Trophoblast cell (in vitro differentiated cells and primary cell): ENCODE measurements at regions not wholly inside any gene's neighbourhood (a gene's known extent, or its start where the extent isn't known, plus 50 kb on each side); places are given as distances from the start of the nearest gene placed in this dataset.

Source experiments
- DNase-seq, 2 donors: peaks; one replicate each; pipeline ENCODE4 v3.0.0-alpha.2; 2016
- H2AFZ ChIP-seq: 2 replicates; pipeline ENCODE4 v1.6.1; 2013; ENCODE audit warnings: low read length, moderate library complexity, mild to moderate bottlenecking; ENCODE audit not compliant: insufficient read depth, poor library complexity
- H2AK5ac ChIP-seq: 2 replicates; pipeline ENCODE4 v1.6.1; 2013; ENCODE audit warnings: mild to moderate bottlenecking, low read length
- H2BK120ac ChIP-seq: 2 replicates; pipeline ENCODE4 v1.6.1; 2013; ENCODE audit warnings: low read length, mild to moderate bottlenecking, moderate library complexity; ENCODE audit not compliant: insufficient read depth, poor library complexity
- H2BK12ac ChIP-seq: 2 replicates; pipeline ENCODE4 v1.6.1; 2013; ENCODE audit warnings: mild to moderate bottlenecking, low read length, moderate library complexity
- H2BK5ac ChIP-seq: 2 replicates; pipeline ENCODE4 v1.6.1; 2013; ENCODE audit warnings: low read length, low read depth, moderate library complexity, mild to moderate bottlenecking; ENCODE audit not compliant: poor library complexity
- H3K14ac ChIP-seq: 2 replicates; pipeline ENCODE4 v1.6.1; 2013; ENCODE audit warnings: mild to moderate bottlenecking, low read length
- H3K18ac ChIP-seq: 2 replicates; pipeline ENCODE4 v1.6.1; 2013; ENCODE audit warnings: mild to moderate bottlenecking, low read length
- H3K23ac ChIP-seq: 2 replicates; pipeline ENCODE4 v1.6.1; 2013; ENCODE audit warnings: low read length
- H3K27ac ChIP-seq: 2 replicates; pipeline ENCODE4 v1.5.1; 2013; ENCODE audit warnings: low read depth, mild to moderate bottlenecking, inconsistent platforms, low read length, moderate library complexity
- H3K27me3 ChIP-seq: 2 replicates; pipeline ENCODE4 v1.6.1; 2013; ENCODE audit warnings: inconsistent platforms, mild to moderate bottlenecking, low read length, moderate library complexity; ENCODE audit not compliant: insufficient read depth
- H3K36me3 ChIP-seq, 2 experiments: 1 replicate in 1 of 2; 2 replicates in 1 of 2; pipeline ENCODE4 v1.6.1; 2013; ENCODE audit warnings: low read length in 2 of 2, mild to moderate bottlenecking in 2 of 2, moderate library complexity in 1 of 2; ENCODE audit not compliant: insufficient read depth in 2 of 2, control insufficient read depth in 1 of 2
- H3K4ac ChIP-seq: 2 replicates; pipeline ENCODE4 v1.6.1; 2013; ENCODE audit warnings: low read depth, mild to moderate bottlenecking, low read length, moderate library complexity
- H3K4me1 ChIP-seq, 2 experiments: 1 replicate in 1 of 2; 2 replicates in 1 of 2; pipeline ENCODE4 v1.6.1; 2013; ENCODE audit warnings: low read length in 2 of 2, mild to moderate bottlenecking in 2 of 2, moderate library complexity in 1 of 2; ENCODE audit not compliant: insufficient read depth in 2 of 2, control insufficient read depth in 1 of 2
- H3K4me2 ChIP-seq: 2 replicates; pipeline ENCODE4 v1.6.1; 2013; ENCODE audit warnings: inconsistent platforms, mild to moderate bottlenecking, low read length, moderate library complexity
- H3K4me3 ChIP-seq: 2 replicates; pipeline ENCODE4 v1.5.1; 2013; ENCODE audit warnings: mild to moderate bottlenecking, low read depth, low read length, inconsistent platforms
- H3K79me1 ChIP-seq: one replicate; pipeline ENCODE4 v1.6.1; 2013; ENCODE audit warnings: low read length
- H3K79me2 ChIP-seq: 2 replicates; pipeline ENCODE4 v1.6.1; 2013; ENCODE audit warnings: low read length, mild to moderate bottlenecking; ENCODE audit not compliant: control insufficient read depth, insufficient read depth, poor library complexity
- H3K9ac ChIP-seq: 2 replicates; pipeline ENCODE4 v1.6.1; 2013; ENCODE audit warnings: mild to moderate bottlenecking, low read length
- H3K9me3 ChIP-seq: 2 replicates; pipeline ENCODE4 v1.6.1; 2013; ENCODE audit warnings: low read depth, mild to moderate bottlenecking, control low read depth, inconsistent platforms, low read length; ENCODE audit not compliant: insufficient read depth
- H4K12ac ChIP-seq: 2 replicates; pipeline ENCODE4 v1.6.1; 2013; ENCODE audit warnings: low read depth, mild to moderate bottlenecking, low read length, moderate library complexity
- H4K8ac ChIP-seq: 2 replicates; pipeline ENCODE4 v1.6.1; 2013; ENCODE audit warnings: low read depth, mild to moderate bottlenecking, low read length, moderate library complexity
- H4K91ac ChIP-seq: one replicate; pipeline ENCODE4 v1.6.1; 2013; ENCODE audit warnings: low read depth, mild to moderate bottlenecking, low read length, moderate library complexity
- WGBS: extraction: QIAGEN DNeasy Blood & Tissue Kit; methylation state at CpG from one replicate; pipeline ENCODE4 v1.1.7; 2013; ENCODE audit warnings: missing lambda C conversion rate; ENCODE audit not compliant: insufficient read length, insufficient coverage; ENCODE audit errors: extremely low coverage; 5-methylcytosine and 5-hydroxymethylcytosine counted together

DNA sequence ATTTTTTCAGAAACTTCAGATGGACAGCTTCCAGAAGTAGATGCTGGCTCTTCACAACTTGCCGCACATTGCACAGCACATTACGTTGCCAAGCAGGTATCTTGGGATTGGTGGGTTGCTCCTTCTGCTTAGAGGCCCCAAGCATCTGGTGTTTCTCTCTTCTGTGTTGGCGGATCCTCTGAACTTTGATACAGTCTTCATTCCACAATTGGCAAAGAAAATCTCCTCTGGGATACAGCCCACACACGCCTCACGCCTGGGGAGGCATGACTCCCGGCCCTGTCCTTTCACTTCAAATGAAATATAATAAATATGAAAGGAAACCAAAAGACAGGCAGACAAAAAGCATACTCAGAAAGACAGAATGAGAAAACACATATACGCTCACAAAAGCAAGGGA, 72.3 kb upstream of the PPP2R5A start:
- no peaks in the 10 kb centered on the region for H3K79me1 ChIP-seq
- H3K27ac ChIP-seq, result no peak overlapping the region
- no peaks in the 10 kb centered on the region for H3K79me2 ChIP-seq
- H3K4me1 ChIP-seq, result peaks cover 3% of the 10 kb centered on the region in 2 experiments
- no peak overlapping the region for H3K9ac ChIP-seq
- peak in 1 of 2 donors; percentile 27 for DNase-seq
- H3K36me3 ChIP-seq, result no peaks in the 10 kb centered on the region
- H4K8ac ChIP-seq, result no peak overlapping the region
- no peak overlapping the region for H3K4me3 ChIP-seq
- no peak overlapping the region for H3K18ac ChIP-seq
- H2BK120ac ChIP-seq, result no peak overlapping the region
- no peak overlapping the region for H4K12ac ChIP-seq
- H3K23ac ChIP-seq, result no peak overlapping the region
- no peak overlapping the region for H2BK5ac ChIP-seq
- no peak overlapping the region for H2AFZ ChIP-seq
- H3K27me3 ChIP-seq, result no peaks in the 10 kb centered on the region
- no peak overlapping the region for H3K4ac ChIP-seq
- no CpG with 5 or more reads among the region's 7 CpGs for WGBS
- H3K9me3 ChIP-seq, result no peaks in the 10 kb centered on the region
- H2AK5ac ChIP-seq, result no peak overlapping the region
- H2BK12ac ChIP-seq, result no peak overlapping the region
- H3K14ac ChIP-seq, result no peak overlapping the region
- no peak overlapping the region for H4K91ac ChIP-seq
- H3K4me2 ChIP-seq, result no peak overlapping the region

- Histone ChIP-seq H3K9ac (no peak overlapping the region), H3K79me2 (no peaks in the 10 kb centered on the region), H3K36me3 (no peaks in the 10 kb centered on the region), H3K4ac (no peak overlapping the region), H2AK5ac (no peak overlapping the region), H3K27ac (no peak overlapping the region), H3K9me3 (no peaks in the 10 kb centered on the region), H3K79me1 (no peaks in the 10 kb centered on the region), H4K91ac (no peak overlapping the region), H3K27me3 (no peaks in the 10 kb centered on the region), H3K4me1 (peaks cover 3% of the 10 kb centered on the region in 2 experiments), H4K8ac (no peak overlapping the region), H2AFZ (no peak overlapping the region), H4K12ac (no peak overlapping the region), H3K4me2 (no peak overlapping the region), H2BK120ac (no peak overlapping the region), H3K14ac (no peak overlapping the region), H2BK5ac (no peak overlapping the region), H3K18ac (no peak overlapping the region), H2BK12ac (no peak overlapping the region), H3K4me3 (no peak overlapping the region), H3K23ac (no peak overlapping the region)
- no peak for DNase-seq
- no CpG with 5 or more reads among the region's 2 CpGs for WGBS
Observed at GRCh38 chr1:212213784-212214183, 71.4 kb upstream of the PPP2R5A start.

GRCh38 chr1:212214325-212214724, 70.9 kb upstream of the PPP2R5A start:
- no peak for DNase-seq
- H3K18ac ChIP-seq, result no peak overlapping the region
- WGBS, result no CpG with 5 or more reads among the region's 1 CpG
- no peak overlapping the region for H3K4me2 ChIP-seq
- H2AK5ac ChIP-seq, result no peak overlapping the region
- no peak overlapping the region for H3K9ac ChIP-seq
- H4K8ac ChIP-seq, result no peak overlapping the region
- H3K27ac ChIP-seq, result no peak overlapping the region
- no peaks in the 10 kb centered on the region for H3K4me1 ChIP-seq
- H4K12ac ChIP-seq, result no peak overlapping the region
- H3K4ac ChIP-seq, result no peak overlapping the region
- no peaks in the 10 kb centered on the region for H3K9me3 ChIP-seq
- no peak overlapping the region for H3K23ac ChIP-seq
- no peak overlapping the region for H2BK5ac ChIP-seq
- H3K4me3 ChIP-seq, result no peak overlapping the region
- no peaks in the 10 kb centered on the region for H3K79me2 ChIP-seq
- H3K36me3 ChIP-seq, result no peaks in the 10 kb centered on the region
- no peak overlapping the region for H3K14ac ChIP-seq
- no peak overlapping the region for H4K91ac ChIP-seq
- no peak overlapping the region for H2BK120ac ChIP-seq
- H2AFZ ChIP-seq, result no peak overlapping the region
- H3K27me3 ChIP-seq, result no peaks in the 10 kb centered on the region
- H3K79me1 ChIP-seq, result no peaks in the 10 kb centered on the region
- no peak overlapping the region for H2BK12ac ChIP-seq

DNA sequence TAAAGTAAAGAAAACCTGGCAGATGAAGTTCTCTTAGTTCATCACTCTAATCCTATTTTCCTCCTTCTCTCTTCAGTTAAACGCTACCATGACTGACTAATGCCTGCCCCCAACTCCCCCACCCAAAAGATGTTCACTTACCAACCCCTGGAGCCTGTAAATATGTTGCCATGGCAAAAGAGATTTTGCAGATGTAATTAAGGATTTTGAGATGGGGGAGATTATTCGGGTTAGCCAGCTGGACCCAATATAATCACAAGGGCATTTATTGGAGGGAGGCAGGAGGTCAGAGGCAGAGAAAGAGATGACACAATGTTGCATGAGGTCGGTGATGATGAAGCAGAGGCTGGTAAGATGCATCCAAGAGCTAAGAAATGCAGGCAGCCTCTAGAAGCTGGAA, 69.3 kb upstream of the PPP2R5A start:
- Histone ChIP-seq H4K8ac (no peak overlapping the region), H2BK5ac (no peak overlapping the region)

More for the DNA sequence above, 69.3 kb upstream of the PPP2R5A start:
- Histone ChIP-seq H3K27me3 (no peaks in the 10 kb centered on the region), H2AK5ac (no peak overlapping the region), H3K23ac (no peak overlapping the region), H3K27ac (no peak overlapping the region), H3K4me2 (no peak overlapping the region), H3K9ac (no peak overlapping the region), H3K79me1 (no peaks in the 10 kb centered on the region), H3K79me2 (no peaks in the 10 kb centered on the region), H2AFZ (no peak overlapping the region), H3K9me3 (no peaks in the 10 kb centered on the region), H3K4me3 (no peak overlapping the region), H2BK120ac (no peak overlapping the region), H3K4ac (no peak overlapping the region), H3K36me3 (no peaks in the 10 kb centered on the region), H2BK12ac (no peak overlapping the region), H3K18ac (no peak overlapping the region), H4K12ac (no peak overlapping the region), H4K91ac (no peak overlapping the region), H3K4me1 (peaks cover 2 to 4% of the 10 kb centered on the region in 2 experiments), H3K14ac (no peak overlapping the region)
- WGBS, result no CpG with 5 or more reads among the region's 3 CpGs
- no peak for DNase-seq
